Hippocampal formation (tissue), 2 donors: ENCODE measurements at regions not wholly inside any gene's neighbourhood (a gene's known extent, or its start where the extent isn't known, plus 50 kb on each side); places are given as distances from the start of the nearest gene placed in this dataset.

Source experiments
- DNase-seq, 2 donors: peaks; one replicate each; lab custom pipeline; 2025; lab: John Stamatoyannopoulos, UW

- no peak for DNase-seq
Measured at GRCh38 chr11:15697437-15698236, 582.9 kb downstream of the INSC start.

DNA sequence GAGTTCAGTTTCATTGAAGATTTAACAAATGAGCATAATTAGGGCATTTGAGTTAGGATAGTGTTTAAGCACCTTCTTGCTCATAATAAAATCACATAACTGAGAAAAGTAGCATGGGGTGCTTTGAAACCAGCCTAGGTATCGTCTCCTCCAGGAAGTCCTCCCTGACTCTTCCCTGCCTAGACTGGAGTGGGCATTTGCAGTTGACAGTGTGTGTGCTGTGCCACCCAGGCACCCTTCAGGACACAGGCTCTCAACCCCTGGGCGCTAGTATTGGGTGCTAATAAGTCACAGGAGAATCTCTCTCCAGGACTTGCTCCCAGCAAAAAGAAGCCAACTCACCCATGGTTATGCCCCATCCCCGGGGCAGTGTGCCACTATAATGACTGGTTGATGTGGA lies 584.1 kb downstream of the INSC start:
- no peak for DNase-seq

DNA sequence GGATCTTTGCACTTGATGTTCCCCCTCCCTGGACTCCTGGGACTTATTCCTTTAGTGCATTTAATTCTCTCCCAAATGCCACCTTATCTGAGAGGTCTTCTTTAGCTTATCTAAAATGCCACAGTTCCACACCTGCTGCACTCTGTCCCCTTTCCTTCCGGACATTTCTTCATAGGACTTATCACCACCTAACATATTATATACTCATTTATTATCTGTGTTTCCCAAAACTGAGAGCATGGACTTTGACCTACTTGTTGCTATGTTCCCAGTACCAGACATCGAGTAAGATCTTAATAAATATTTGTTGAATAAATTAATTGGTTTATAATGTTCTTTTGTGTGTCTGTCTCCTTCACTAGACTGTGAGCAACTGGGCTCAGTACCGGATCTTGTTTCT lies 585.3 kb downstream of the INSC start:
- no peak for DNase-seq

GRCh38 chr11:15700456-15700855 lies 585.7 kb downstream of the INSC start:
- no peak for DNase-seq

- DNase-seq = no peak
Measured at GRCh38 chr11:15704064-15704463, 589.3 kb downstream of the INSC start.

- no peak for DNase-seq
Measured at GRCh38 chr11:15704556-15704955, 589.8 kb downstream of the INSC start.

GRCh38 chr11:15705891-15706290 lies 591.2 kb downstream of the INSC start:
- no peak for DNase-seq

DNA sequence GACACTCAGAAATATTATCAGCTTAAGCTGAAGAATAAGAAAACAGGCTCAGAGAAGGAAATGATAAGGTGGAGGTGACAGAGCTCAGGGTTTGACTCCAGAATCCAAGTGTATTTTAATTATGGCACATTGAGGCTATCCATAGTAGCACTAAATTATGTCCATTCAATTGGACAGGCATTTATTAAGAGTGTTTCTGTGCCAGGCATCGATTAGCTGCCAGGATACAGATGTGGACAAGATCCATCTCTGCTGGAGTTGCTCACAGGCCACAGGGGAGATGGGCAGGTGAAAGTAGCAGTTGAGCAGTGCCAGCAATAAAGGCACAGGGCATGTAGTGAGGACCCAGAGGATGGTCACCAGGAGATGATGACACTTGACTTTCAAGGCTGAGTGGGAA lies 592.5 kb downstream of the INSC start:
- DNase-seq = no peak

DNA sequence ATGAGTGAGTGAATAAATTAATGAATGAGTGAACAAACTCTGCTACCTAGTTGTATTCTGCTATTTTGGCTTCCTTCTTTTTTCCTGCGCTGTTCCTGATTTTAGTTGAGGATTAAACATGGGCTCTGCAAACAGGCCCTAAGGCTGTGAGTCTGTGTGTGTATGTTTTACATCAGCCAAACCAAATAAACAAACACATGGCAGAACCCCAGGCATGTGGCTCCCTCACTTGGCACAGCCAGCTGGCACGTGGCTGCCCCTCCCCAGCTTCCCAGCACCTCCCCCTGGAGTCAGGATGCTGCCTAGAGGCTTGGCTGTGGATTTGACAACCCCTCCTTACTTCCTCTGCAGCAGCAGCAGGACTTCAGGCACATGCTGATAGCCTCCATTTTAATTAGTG lies 593.2 kb downstream of the INSC start:
- peak in 1 of 2 donors; percentile 6 for DNase-seq

DNA sequence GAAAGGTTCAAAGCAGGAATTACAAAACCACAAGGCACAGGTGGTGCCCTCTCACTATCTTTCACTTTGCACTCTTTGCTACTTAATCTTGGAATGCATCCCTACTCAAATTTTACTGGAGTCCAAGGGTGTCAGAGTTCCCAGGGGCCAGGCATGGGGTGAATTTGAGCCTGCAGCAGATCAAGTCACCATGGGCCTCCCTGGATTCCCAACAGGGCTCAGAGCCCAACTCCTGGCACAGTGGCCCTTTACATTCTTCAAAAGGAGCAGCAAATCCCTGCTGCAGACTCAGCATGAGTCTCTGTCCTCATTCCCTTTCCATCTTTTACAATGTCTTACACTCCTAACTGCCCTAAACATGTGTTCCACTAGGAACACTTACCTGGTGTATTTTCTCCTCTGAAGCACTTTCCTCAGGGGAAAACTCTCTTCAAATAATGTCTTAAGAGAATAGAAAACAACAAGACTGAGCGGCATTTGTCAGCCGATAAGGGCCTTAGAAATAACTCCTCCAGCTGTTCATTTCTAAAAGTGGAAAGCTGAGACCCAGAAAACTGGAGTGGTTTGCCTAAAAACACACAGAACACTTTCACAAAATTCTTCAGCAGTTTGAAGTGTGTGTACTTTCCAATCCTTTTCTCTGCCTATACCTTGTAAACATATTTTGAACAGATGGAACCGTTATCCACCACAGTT lies 596.0 kb downstream of the INSC start:
- peak in 1 of 2 donors; percentile 8 for DNase-seq

GRCh38 chr11:15711311-15711710 lies 596.6 kb downstream of the INSC start:
- no peak for DNase-seq

- no peak for DNase-seq
Measured at GRCh38 chr11:15714641-15715399, 600.1 kb downstream of the INSC start.

DNA sequence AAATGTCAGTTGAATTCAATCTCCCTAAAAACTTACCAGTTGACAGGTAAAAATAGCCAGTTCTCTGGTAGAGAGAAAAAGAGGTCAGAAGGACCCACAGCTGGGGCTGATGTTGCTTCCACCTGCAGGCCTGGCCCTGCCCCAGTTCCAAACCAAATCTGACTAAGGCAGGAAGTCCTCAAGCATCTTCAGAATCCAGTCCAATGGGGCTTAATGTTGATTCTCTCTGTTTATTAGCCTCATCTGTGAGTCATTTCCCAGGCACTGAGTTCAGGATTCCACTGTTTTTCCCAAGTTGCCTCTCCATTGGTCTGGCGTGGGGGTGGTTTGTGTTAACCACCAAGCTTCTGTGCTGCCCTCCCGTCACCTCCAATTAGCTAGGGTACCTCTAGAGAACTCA lies 601.8 kb downstream of the INSC start:
- no peak for DNase-seq

DNA sequence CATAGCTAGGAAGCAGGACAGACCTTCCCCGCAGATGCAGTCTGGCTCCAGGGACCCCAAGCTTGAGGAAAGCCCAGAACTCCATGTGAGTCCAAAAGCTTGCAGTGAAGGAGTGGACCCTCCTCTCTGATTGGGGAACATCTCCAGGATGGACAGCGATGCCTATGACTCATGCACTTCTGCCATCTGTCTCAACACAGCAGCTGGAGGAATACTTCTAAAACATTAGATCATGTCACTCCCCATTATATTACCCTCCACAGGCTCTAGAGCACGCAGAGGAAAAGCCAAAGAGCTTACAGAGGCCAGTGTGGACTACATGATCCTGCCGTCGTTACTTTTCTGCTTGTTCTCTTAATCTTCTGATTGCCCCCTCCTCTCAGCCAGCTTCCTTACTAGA lies 605.7 kb downstream of the INSC start:
- no peak for DNase-seq

- DNase-seq = no peak
Measured at GRCh38 chr11:15723966-15724365, 609.2 kb downstream of the INSC start.

DNA sequence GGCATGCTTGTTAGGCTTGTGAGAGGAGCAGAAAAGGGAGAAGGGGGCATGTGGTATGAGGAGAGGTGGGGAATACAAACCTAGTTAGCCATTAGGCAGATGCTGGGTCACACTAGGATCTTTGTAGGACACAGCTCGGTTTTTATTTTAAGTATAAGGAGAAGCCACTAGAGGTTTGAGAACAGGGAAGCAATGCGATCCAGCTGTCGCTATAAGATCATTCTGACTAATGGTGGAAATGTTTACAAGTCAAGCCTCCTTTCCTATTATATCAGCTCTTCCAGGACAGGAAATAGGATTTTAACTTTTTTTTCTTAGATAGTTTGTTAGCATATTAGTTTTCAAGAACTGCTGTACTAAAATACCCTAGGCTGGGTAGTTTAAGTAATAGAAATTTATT lies 609.9 kb downstream of the INSC start:
- DNase-seq = no peak

GRCh38 chr11:15725246-15725645 lies 610.5 kb downstream of the INSC start:
- DNase-seq = no peak

DNA sequence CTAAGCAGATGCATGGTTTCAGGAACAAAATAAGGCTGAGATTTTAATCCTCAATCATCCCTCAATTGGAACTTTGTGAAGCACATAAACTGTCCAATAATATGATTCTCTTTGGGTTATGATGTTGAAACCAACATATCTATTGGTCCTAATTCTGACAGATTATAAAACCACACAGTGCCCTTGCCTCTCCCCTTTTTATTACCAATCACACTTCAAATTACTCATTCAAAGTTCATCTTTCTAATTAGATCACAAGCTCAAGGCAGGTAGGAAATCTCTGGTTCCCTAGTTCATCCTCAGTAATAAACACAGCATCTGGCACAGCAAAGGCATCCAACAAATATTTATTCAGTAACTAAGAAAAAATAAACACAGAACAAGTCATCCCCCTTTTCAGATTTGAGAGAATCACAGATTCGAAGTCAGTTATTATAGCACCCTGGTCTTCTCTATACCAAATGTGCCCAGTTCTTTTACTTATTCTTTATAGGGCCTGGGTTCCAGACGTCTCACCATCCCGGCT lies 611.6 kb downstream of the INSC start:
- DNase-seq = no peak

- no peak for DNase-seq
Measured at GRCh38 chr11:15726893-15727519, 612.3 kb downstream of the INSC start.

GRCh38 chr11:15727520-15727914 lies 612.8 kb downstream of the INSC start:
- DNase-seq = no peak

GRCh38 chr11:15728207-15728606 lies 613.5 kb downstream of the INSC start:
- no peak for DNase-seq
